ENCODE measurements at regions not wholly inside any gene's neighbourhood (a gene's known extent, or its start where the extent isn't known, plus 50 kb on each side); places are given as distances from the start of the nearest gene placed in this dataset.

DNA sequence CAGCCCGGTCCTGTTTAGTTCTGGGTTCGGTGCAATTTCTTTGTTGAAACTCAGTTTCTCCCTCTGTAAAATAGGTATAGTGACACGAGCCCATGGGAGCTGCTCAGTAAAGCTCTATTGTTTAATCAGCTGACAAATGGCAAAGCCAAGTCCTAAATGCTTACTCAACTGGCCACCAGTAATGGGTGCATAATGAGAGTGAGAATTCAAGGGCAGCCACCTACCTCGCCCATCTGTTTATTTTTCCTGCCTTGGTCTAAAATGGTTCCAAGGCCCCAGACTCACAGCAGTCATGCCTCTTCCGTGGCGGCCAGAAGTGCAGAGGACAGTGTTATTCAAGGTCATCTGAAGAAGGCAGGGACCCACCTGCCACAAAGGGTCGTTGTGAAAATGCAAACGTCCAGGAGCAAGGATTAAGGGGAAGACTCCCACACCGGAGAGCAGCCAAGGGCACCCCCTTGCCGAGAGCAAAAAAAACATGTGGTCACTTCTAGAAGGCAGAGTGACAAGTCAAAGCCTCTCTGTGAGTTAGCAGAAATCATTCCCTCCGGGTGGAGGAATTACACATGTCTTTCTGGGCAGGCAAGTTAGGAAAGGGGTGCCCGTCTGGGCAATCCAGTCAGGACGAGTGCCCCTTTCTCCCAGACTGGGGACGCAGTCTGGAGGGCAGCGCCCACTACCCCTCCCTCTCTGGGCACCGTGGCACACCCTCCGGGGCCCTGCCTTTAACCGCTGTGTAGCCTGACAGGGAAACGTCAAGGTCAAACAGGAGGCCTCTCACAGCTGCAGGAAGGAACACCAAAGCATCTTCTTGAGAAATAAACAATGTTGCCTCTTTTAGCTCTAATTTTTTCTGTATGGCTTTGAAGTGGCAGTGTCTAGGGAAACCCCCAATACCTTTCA, 186.2 kb downstream of the FOXO1 start:
- TF ChIP-seq, protein P1, sequence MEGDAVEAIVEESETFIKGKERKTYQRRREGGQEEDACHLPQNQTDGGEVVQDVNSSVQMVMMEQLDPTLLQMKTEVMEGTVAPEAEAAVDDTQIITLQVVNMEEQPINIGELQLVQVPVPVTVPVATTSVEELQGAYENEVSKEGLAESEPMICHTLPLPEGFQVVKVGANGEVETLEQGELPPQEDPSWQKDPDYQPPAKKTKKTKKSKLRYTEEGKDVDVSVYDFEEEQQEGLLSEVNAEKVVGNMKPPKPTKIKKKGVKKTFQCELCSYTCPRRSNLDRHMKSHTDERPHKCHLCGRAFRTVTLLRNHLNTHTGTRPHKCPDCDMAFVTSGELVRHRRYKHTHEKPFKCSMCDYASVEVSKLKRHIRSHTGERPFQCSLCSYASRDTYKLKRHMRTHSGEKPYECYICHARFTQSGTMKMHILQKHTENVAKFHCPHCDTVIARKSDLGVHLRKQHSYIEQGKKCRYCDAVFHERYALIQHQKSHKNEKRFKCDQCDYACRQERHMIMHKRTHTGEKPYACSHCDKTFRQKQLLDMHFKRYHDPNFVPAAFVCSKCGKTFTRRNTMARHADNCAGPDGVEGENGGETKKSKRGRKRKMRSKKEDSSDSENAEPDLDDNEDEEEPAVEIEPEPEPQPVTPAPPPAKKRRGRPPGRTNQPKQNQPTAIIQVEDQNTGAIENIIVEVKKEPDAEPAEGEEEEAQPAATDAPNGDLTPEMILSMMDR (conservative IDR thresholded peaks at IDR 0.05; ENCODE audit: low read depth, low read length): no peak
- no peak for DNase-seq (ENCODE audit: low read depth)

DNA sequence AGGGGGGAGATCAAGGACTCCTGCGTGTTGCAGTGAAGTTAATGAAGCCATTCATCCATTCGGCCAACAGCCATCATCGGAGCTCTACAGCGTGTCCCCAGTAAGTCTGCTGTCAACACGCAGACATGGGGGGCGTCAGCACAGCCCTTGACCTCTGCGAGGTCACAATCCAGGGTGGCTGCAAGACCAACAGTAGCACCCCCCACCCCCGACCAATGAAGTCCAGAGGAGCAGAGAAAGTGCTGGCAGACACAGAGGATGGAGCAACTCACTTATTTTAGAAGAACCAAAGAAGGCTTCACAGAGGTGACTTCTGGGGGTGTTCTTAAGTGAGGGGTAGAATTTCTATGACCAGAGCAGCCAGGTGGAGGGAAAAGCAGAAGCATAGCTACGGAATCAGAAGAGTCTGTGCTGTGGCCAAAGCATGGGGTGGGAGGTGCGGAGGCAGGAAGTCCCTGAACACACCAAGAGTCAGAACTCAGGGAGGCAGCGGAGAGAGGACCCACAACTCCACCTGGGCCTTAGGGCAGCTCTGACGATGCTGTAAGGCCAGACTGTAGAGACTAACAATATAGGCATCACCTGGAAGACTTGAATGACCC, 185.4 kb downstream of the FOXO1 start:
- TF ChIP-seq, protein P1 (conservative IDR thresholded peaks at IDR 0.05; ENCODE audit: low read depth, low read length): no peak
- DNase-seq (ENCODE audit: low read depth): no peak
- H3K4me3 ChIP-seq (ENCODE audit: low read depth, low read length): no peak overlapping the region

More for the DNA sequence above, 186.2 kb downstream of the FOXO1 start:
- no peak overlapping the region for H3K4me3 ChIP-seq (ENCODE audit: low read depth, low read length)

DNA sequence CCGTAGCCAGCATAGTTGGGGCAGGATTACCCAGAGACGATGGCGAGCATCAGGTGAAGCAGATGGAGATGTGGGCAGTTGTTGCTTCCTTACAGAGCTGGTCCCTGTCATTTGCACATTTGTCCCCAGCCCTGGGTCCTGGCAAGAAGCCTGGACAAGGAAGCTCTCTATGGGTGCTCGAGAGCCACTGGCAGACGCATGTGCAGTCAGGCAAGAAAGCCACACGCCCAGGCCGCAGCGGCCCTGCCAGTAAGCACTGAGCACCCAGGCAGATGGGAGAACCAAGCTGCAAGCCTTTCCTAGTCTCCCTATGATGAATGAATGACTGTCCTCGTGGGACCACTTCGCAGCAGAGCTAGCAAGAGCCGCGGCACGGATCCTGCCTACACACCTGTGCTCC, 182.8 kb downstream of the FOXO1 start:
- TF ChIP-seq, protein P1 (conservative IDR thresholded peaks at IDR 0.05; ENCODE audit: low read depth, low read length): no peak
- no peak for DNase-seq (ENCODE audit: low read depth)
- H3K4me3 ChIP-seq (ENCODE audit: low read depth, low read length): no peak overlapping the region

DNA sequence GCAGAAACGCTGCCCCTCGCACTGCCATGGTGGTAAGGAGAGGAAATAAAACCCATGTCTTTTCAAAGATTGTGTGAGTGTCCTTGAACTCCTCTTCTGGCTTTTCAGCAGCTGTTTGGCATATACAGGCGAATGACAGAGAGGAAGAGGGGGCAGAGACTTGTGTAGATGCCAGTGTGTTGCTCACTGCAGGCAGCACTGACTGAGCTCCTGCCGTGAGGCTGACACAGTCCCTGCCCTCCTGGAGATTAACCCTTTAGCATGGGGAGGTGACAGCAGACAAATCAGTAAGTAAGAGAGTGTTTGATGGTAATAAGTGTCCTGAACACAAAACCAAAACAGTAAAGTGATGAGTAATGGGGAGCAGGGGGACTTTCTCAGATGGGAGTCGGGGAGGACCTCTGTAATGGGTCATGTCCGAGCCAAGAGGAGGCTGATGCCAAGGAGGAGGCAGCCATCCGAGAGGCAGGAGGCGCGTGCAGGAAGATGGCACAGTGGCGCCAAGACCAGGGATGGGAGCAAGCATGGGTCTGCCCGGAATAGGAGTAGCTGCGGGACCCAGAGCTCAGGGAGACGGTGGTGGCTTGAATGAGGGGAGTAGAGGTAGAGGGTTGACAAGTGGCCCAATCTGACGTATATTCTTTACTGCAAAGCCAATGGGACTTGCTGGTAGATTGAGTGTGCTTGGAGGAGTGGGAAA, 182.2 kb downstream of the FOXO1 start:
- no peak for DNase-seq (ENCODE audit: low read depth)
- TF ChIP-seq, protein P1 (conservative IDR thresholded peaks at IDR 0.05; ENCODE audit: low read depth, low read length): no peak
- no peak overlapping the region for H3K4me3 ChIP-seq (ENCODE audit: low read depth, low read length)

DNA sequence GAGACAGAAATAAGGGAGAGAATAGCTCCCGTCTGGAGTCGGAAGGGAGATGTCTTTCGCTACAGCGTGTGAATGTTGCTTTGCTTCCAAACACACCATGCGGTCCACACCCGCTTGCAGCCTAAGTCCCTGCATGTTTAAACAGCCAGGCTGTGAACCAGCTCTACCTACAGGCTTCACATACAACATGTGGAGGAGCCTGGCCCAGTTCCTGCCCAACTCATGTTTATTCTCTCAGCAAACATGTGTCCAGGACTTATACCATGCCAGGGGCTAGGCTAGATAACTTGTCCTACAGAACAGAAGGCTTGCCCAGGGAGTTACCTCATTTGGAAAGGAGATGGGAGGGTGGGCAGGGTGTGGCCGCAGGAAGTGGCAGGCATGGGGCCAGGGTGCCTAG, 181.5 kb downstream of the FOXO1 start:
- TF ChIP-seq, protein P1 (conservative IDR thresholded peaks at IDR 0.05; ENCODE audit: low read depth, low read length): no peak
- DNase-seq (ENCODE audit: low read depth): no peak
- H3K4me3 ChIP-seq (ENCODE audit: low read depth, low read length): no peak overlapping the region

DNA sequence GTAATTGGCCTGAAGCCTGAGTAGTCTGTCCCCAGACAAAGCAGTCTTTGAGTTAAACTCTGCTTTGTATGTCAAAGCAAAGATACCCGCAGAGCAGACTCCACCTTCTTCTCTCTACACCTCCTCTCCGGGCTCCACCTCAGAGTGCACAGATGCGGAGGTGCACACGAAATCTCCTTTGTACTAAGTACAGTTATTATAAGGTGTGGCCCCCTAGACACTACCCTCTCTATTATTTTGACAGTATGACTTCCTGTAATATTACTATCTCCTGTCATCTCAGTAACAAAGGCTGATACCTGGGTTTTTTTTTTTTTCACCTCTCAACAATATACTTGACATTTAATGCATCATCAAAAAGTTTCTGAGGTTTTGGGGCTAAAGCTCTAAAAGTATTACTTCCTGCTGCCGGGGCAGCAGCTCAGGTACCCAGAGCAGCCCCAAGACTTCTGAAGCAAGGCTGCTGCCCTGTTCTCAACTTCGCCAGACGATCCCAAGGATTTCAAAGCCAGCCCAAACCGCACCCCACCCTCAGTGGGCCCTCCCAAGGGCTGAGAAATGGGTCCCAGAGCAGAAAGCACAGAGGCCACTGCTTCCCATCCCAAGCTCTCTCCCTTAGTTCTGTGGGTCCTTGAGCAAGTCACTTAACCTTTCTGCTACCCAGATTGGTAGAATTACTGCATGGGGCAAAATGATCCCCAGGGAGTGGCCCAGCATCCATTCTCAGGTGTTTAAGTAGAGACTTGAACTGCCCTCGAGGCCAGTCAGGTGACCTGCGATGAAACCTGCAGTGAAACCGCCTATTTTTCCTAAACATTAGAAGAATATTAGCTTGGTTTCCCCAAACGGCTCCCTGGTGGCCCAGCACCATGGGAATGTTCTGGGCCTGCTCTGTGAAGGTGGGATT, 180.6 kb downstream of the FOXO1 start:
- H3K4me3 ChIP-seq (ENCODE audit: low read depth, low read length): no peak overlapping the region
- TF ChIP-seq, protein P1 (conservative IDR thresholded peaks at IDR 0.05; ENCODE audit: low read depth, low read length): no peak
- no peak for DNase-seq (ENCODE audit: low read depth)

All from choroid plexus epithelial cell (primary cell).